ENCODE measurements at regions not wholly inside any gene's neighbourhood (a gene's known extent, or its start where the extent isn't known, plus 50 kb on each side); places are given as distances from the start of the nearest gene placed in this dataset.

GRCh38 chr12:97093187-97093683, 186.2 kb downstream of the NEDD1 start:
- no peak for DNase-seq (ENCODE audit: low read depth, low spot score)

- DNase-seq (ENCODE audit: low read depth, low spot score): no peak
Measured at GRCh38 chr12:97097734-97098133, 190.7 kb downstream of the NEDD1 start.

DNA sequence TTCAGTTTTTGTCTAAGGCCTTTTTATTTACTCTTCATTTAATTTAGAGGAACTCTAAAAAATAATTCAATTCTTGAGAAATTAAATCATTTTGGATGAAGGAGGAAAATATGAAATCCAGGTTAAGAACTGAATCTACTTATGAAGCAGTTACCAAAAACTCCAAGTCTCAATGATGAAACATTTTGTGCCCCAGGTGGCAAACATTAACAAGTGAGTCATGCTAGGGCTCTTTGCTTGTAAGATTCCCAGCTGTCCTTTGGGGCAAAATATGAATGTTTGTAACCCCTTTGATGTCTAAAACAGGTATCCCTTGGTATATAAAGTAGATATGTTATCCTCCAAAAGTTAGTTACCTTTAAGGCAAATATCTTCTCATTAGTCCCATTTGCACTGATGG, 202.4 kb downstream of the NEDD1 start:
- no peak for DNase-seq (ENCODE audit: low read depth, low spot score)

- DNase-seq (ENCODE audit: low read depth, low spot score): peak; percentile 58
Measured at GRCh38 chr12:97112136-97112535, 205.1 kb downstream of the NEDD1 start.

DNA sequence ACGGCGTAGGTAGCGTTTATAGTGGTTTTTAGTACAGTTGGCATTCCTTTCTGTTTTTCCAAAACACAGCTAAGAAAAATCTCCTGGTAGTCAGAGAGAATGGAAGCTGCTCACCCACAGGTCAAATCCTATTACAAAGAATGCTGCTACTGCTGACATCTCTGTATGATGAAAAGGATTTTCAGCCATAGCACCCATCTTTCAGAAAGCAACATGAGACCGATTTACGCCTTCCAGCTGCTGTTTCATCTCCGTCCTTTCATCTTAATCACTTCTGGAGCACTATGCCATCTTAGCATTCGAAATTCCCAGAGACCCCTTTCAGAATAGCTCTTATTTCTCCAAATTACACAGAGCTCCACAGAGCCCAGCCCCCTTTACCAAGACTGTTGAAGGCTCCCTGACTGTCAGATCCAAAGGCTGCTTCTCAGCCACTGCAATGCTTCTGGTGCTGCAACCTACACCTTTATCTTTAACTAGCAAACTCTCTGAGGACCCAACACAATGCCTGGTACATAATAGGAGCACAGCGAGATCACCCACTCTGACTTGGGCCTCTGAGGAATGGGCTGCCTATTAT, 211.8 kb downstream of the NEDD1 start:
- DNase-seq (ENCODE audit: low read depth, low spot score): peak; percentile 71

DNA sequence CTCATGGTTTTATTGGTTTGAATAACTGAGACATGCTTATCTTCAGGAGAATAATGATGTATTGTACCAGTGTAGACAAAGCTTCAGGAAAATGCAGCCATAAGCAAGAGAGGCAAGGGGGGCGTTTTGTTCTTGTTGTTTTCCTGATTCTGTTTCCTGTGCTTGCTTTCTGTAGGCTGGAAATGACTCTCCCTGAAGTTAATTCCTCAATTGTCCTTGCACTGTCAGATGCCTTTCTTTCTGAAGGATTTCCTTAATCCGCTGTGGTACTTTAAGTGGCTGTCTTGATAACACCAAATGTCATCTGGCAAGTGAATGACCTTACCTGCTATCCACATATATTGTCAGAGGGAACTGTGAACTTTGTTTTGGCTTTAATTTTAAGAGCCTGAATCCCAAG, 220.0 kb downstream of the NEDD1 start:
- no peak for DNase-seq (ENCODE audit: low read depth, low spot score)

DNA sequence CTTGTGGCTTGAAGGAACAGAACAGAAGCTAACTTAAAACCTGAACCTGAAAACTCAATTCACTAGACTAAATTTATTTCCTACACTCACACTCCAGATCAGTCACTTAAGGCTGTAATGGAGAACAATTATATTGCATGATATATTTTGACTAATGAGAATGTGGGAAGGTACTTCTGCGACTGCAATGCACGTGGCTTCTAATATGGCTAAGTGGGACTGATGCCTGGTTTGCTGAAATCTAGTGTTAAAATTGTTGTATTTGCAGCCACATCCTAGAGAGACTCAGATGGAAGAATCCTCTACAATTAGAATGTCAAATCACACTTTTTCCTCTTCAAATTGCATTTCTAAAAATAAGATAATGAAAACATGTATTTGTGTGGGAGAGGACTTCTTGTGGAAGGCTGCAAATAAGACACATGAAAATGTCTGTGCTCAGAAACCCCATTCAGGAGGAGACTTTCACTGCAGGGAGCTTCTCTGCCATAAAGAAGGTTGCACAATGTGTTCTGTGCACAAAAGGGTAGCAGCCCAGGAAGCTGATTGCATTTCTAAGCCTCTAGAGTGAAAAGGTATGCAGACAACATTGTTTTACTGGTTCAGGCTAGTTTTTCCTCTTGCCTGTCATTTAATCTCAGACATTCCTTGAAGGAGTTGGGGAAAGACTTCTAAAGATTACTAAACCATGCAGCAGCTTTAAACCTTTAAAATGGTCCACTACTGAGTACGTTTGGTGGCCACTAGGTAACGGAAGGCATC, 224.3 kb downstream of the NEDD1 start:
- peak; percentile 63 for DNase-seq (ENCODE audit: low read depth, low spot score)

DNA sequence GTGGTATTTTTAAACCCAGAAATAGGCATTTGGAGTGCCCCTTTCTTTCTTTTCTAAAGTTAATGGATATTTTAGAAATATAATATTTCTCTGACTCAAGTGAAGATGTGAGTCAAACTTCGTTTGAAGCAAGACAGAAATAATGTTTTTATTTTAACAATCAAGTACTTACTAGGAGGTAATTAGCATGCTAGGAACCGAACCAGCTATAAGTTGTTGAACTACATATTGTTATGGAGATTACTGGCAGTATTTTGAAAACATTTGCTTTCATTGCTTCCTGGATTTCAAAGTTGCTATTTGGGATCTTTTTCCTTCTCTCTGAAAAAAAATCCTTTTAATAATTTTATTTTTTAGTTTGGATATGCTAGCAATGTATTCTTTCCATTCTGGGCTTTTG, 225.2 kb downstream of the NEDD1 start:
- no peak for DNase-seq (ENCODE audit: low read depth, low spot score)

DNA sequence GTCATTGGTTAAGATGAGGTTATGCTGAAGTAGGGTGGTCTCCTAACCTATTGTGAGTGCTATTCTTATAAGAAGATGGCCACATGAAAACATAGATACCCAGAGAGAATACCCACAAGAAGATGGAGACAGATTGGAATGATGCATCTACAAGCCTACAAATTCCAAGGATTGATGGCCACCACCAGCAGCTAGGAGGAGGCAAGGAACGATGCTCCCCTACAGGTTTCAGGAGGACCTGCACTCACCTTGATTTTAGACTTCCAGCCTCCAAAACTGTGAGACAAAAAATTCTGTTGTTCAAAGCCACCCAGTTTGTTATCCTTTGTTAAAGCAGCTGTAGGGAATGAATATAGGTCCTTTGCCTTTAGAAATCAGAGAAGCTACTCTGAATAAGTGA, 227.4 kb downstream of the NEDD1 start:
- DNase-seq (ENCODE audit: low read depth, low spot score): no peak

GRCh38 chr12:97140355-97140754, 233.3 kb downstream of the NEDD1 start:
- no peak for DNase-seq (ENCODE audit: low read depth, low spot score)

- DNase-seq (ENCODE audit: low read depth, low spot score): peak; percentile 78
Measured at GRCh38 chr12:97142737-97143410, 235.8 kb downstream of the NEDD1 start.

DNA sequence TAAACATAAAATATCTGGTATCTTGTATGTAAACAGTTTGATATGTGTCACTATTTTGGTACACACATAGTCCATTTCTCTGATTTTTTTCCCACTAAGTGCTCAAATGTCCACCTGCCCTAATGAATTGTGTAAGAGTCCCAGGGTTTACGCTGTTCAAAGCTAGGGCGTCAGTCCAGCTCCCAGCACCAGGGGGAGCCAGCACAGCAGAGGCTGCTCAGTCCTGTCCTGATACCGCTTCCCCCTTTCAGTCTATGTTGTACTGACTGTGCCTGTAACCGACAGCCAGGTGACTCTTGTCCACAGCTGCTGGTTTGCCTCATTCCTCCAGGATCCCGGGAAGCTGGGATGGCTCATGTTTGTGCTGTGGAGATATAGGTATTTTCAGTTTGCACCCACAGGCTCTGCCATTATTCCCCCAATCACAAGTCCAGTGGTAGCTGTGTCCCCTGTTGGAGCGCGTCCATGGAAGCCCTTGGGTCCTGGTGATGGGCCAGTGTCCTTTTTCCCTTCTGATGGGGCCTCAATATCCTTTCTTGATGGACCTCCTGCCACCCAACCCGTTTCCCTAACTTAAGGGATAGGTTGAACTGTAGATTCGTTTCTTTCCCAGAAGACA, 242.0 kb downstream of the NEDD1 start:
- peak; percentile 22 for DNase-seq (ENCODE audit: low read depth, low spot score)

GRCh38 chr12:97151481-97151880, 244.4 kb downstream of the NEDD1 start:
- peak; percentile 96 for DNase-seq (ENCODE audit: low read depth, low spot score)

DNA sequence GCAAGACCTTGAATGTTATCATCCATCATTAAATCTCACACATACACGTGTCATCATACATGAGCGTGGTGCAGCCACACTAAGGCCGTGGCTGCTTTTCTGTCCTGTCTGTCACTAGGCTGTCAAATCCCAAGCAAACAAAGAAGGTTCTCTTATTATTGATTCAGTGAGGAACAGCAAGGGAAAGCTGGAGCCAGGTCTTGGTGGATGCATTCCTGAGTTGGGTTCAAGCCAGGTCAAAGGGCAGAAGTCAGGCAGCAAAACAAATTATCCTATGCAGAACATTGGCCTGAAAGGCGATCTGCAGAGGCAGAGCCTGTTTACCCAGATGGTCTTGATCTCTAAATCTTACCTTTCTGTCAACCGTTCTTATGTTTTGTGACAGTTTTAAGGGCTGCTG, 252.3 kb downstream of the NEDD1 start:
- no peak for DNase-seq (ENCODE audit: low read depth, low spot score)

DNA sequence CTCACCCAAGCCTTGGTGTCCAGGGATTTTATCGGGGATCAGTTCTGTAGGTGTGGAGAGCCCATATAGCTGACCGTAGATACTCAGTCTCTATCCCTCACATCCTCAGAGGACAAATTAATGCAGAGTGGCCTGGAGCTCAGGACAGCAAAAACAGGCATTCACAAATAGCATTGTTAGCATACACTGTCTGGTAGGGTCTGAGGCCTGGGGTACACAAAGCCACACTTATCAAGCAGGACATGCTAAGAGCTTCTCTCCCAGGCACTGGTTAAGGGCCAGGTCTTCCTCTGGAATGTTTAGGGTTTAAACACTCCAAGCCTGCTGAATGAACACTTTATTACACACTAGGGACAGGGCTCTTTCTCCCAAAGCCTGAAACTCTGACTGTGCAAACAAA, 253.2 kb downstream of the NEDD1 start:
- DNase-seq (ENCODE audit: low read depth, low spot score): no peak

DNA sequence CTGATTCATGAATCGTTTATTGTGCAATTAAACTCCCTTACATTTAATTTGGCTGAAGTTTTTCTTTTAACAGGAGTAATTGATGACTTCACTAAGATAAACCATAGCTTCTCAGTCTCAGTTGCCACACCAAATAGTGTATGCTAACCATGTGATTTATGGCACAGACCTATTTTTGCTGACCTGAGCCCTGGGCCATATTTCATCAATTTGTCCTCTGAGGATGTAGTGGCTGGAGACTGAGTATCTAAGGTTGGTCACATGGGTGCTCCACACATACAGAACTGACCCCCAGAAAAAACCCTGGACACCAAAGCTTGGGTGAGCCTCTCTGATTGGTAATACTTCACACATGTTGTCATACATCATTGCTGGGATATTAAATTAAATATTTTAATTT, 255.1 kb downstream of the NEDD1 start:
- no peak for DNase-seq (ENCODE audit: low read depth, low spot score)

- no peak for DNase-seq (ENCODE audit: low read depth, low spot score)
Measured at GRCh38 chr12:97164936-97165335, 257.9 kb downstream of the NEDD1 start.

DNA sequence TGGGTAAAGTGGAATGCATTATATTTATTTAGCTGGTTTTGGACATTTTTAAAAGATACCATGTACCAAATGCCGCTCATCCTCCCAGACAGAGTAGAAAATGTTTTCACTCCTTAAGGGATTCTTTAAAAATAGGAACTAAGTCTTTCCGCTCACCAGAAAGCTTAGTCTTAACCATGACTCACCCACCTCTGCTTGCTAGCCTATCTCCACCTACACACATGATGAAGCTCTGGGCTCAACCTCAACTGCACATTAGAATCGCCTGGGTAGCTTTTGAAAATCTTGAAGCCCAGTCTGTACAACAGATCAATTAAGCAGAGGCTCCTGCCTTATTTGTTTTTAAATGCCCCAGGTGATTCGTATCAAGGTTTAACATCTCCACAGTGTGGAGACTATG, 260.5 kb downstream of the NEDD1 start:
- peak; percentile 80 for DNase-seq (ENCODE audit: low read depth, low spot score)

DNA sequence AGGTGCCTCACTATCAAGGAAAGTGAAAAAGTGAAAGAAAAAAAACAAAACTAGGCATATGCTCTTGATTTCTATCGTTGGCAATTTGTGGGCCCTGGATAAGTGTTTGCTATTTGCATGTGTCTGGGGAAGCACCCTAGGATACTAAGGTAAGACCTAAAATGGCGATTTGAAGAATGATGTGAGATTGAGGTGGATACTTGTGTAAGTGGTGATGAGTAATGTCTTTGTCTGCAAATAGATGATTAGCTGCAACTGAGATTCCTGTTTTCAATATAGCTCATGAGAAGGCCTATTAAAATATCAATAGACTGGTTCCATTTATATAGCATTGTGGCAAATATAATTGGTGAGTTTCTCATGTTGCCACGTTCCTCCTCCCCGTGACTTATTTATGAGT, 261.7 kb downstream of the NEDD1 start:
- DNase-seq (ENCODE audit: low read depth, low spot score): no peak

GRCh38 chr12:97169889-97170567, 263.0 kb downstream of the NEDD1 start:
- DNase-seq (ENCODE audit: low read depth, low spot score): no peak

GRCh38 chr12:97173688-97174410, 266.8 kb downstream of the NEDD1 start:
- DNase-seq (ENCODE audit: low read depth, low spot score): no peak
